CD14-positive monocyte (primary cell): ENCODE measurements at regions not wholly inside any gene's neighbourhood (a gene's known extent, or its start where the extent isn't known, plus 50 kb on each side); places are given as distances from the start of the nearest gene placed in this dataset.

Experiments used
- DNase-seq, 3 donors: peaks; one replicate each; pipeline ENCODE4 v3.0.0-alpha.2; 2011 to 2022
- H2AFZ ChIP-seq: 2 replicates; pipeline ENCODE4 v1.6.0; 2012; ENCODE audit warnings: mild to moderate bottlenecking, low read depth, low read length, inconsistent platforms; ENCODE audit not compliant: insufficient read depth, poor library complexity, severe bottlenecking
- H3K27ac ChIP-seq, 2 donors: 1 replicate in 1 of 2; 2 replicates in 1 of 2; pipeline ENCODE4 v1.5.1; 2012 to 2013; ENCODE audit warnings: low read length in 2 of 2, control low read depth in 1 of 2, inconsistent platforms in 1 of 2, low read depth in 1 of 2, mild to moderate bottlenecking in 1 of 2
- H3K27me3 ChIP-seq, 2 donors: one replicate each; pipeline versions ENCODE4 v1.6.0 to v1.6.1; 2011 to 2013; ENCODE audit warnings: low read length in 2 of 2; ENCODE audit not compliant: control insufficient read depth in 2 of 2, insufficient read depth in 2 of 2
- H3K36me3 ChIP-seq, 2 donors: replicated peaks in 1 of 2; 1 replicate in 1 of 2; 2 replicates in 1 of 2; pipeline versions ENCODE4 v1.5.1 to v1.6.1; 2012 to 2013; ENCODE audit warnings: low read length in 2 of 2, control low read depth in 1 of 2, inconsistent platforms in 1 of 2, mild to moderate bottlenecking in 1 of 2; ENCODE audit not compliant: insufficient read depth in 2 of 2, control insufficient read depth in 1 of 2
- H3K4me1 ChIP-seq, 2 donors: 1 replicate in 1 of 2; 2 replicates in 1 of 2; pipeline versions ENCODE4 v1.5.1 to v1.6.1; 2012 to 2013; ENCODE audit warnings: low read length in 2 of 2, control low read depth in 1 of 2, inconsistent platforms in 1 of 2, mild to moderate bottlenecking in 1 of 2, moderate library complexity in 1 of 2; ENCODE audit not compliant: insufficient read depth in 2 of 2, control insufficient read depth in 1 of 2
- H3K4me2 ChIP-seq: replicated peaks from 2 replicates; pipeline ENCODE3; 2012; ENCODE audit warnings: low read length, moderate library complexity, mild to moderate bottlenecking; ENCODE audit not compliant: poor library complexity, severe bottlenecking; ENCODE audit errors: extremely low read depth
- H3K4me3 ChIP-seq, 3 experiments: fragments of 200-600 bp in 1 of 3; sonication (generic) in 1 of 3; replicated peaks in 1 of 3; 1 replicate in 2 of 3; 2 replicates in 1 of 3; pipeline ENCODE4 v1.5.1; 2011 to 2013; ENCODE audit warnings: low read length in 3 of 3, mild to moderate bottlenecking in 3 of 3, control low read depth in 2 of 3, low read depth in 2 of 3, inconsistent platforms in 1 of 3, moderate library complexity in 1 of 3
- H3K79me2 ChIP-seq: 2 replicates; pipeline ENCODE4 v1.6.0; 2012; ENCODE audit warnings: mild to moderate bottlenecking, control low read depth, inconsistent platforms, low read length, moderate library complexity; ENCODE audit not compliant: insufficient read depth
- H3K9ac ChIP-seq: 2 replicates; pipeline ENCODE4 v1.6.0; 2017; ENCODE audit warnings: low read length, mild to moderate bottlenecking; ENCODE audit not compliant: insufficient read depth, poor library complexity, severe bottlenecking
- H3K9me3 ChIP-seq, 2 donors: replicated peaks in 1 of 2; 1 replicate in 1 of 2; 2 replicates in 1 of 2; pipeline versions ENCODE4 v1.5.1 to v1.6.1; 2012 to 2013; ENCODE audit warnings: low read length in 2 of 2, control low read depth in 1 of 2; ENCODE audit not compliant: control insufficient read depth in 1 of 2, insufficient read depth in 1 of 2
- H4K20me1 ChIP-seq: 2 replicates; pipeline ENCODE4 v1.6.0; 2012; ENCODE audit warnings: mild to moderate bottlenecking, low read length, control low read depth, moderate library complexity; ENCODE audit not compliant: insufficient read depth
- H3K27ac Mint-ChIP-seq, 7 donors: one replicate each; pipeline ENCODE4 v1.8.0; 2020; ENCODE audit warnings: mild to moderate bottlenecking in 7 of 7, mixed read lengths in 7 of 7, moderate library complexity in 6 of 7, inconsistent platforms in 2 of 7
- H3K27me3 Mint-ChIP-seq, 3 donors: one replicate each; pipeline ENCODE4 v1.8.0; 2021 to 2022; ENCODE audit warnings: low read depth in 3 of 3, mild to moderate bottlenecking in 3 of 3, mixed read lengths in 3 of 3, moderate library complexity in 3 of 3, inconsistent platforms in 1 of 3
- H3K36me3 Mint-ChIP-seq, 2 donors: one replicate each; pipeline ENCODE4 v1.8.0; 2020; ENCODE audit warnings: mixed read lengths in 2 of 2, inconsistent platforms in 1 of 2, mild to moderate bottlenecking in 1 of 2
- H3K4me1 Mint-ChIP-seq: one replicate; pipeline ENCODE4 v1.8.0; 2020; ENCODE audit warnings: mild to moderate bottlenecking, mixed read lengths
- H3K4me3 Mint-ChIP-seq, 2 donors: one replicate each; pipeline ENCODE4 v1.8.0; 2020; ENCODE audit warnings: mild to moderate bottlenecking in 2 of 2, mixed read lengths in 2 of 2, moderate library complexity in 1 of 2
- H3K9me3 Mint-ChIP-seq, 7 donors: one replicate each; pipeline ENCODE4 v1.8.0; 2020 to 2022; ENCODE audit warnings: mixed read lengths in 7 of 7, mild to moderate bottlenecking in 6 of 7, moderate library complexity in 6 of 7, inconsistent platforms in 2 of 7
- CTCF ChIP-seq: fragments of 200-600 bp; IDR thresholded peaks from one replicate; pipeline ENCODE4 v1.8.0; 2022; ENCODE audit warnings: antibody characterized with exemption, mild to moderate bottlenecking
- WGBS: methylation state at CpG from one replicate; pipeline ENCODE4 v1.1.5; 2013; ENCODE audit warnings: missing lambda C conversion rate; ENCODE audit not compliant: insufficient coverage; 5-methylcytosine and 5-hydroxymethylcytosine counted together
- intact Hi-C, 2 donors: fragments of 100-400 bp; cut with micrococcal nuclease; formaldehyde crosslinking; loops; one replicate each; pipeline versions ENCODE4 v1.15.0 to v1.15.1; 2023

GRCh38 chr15:94602754-94603470 lies 371.6 kb downstream of the MCTP2 start:
- Histone ChIP-seq H3K4me2 (no peak overlapping the region), H3K4me1 (no peaks in the 10 kb centered on the region), H3K27me3 (peaks cover 20 to 22% of the 10 kb centered on the region in 2 donors), H3K9ac (no peak overlapping the region), H3K9me3 (no peaks in the 10 kb centered on the region), H3K4me3 (no peak overlapping the region), H3K27ac (no peak overlapping the region), H4K20me1 (no peaks in the 10 kb centered on the region), H2AFZ (no peak overlapping the region), H3K36me3 (no peaks in the 10 kb centered on the region), H3K79me2 (no peaks in the 10 kb centered on the region)
- TF ChIP-seq CTCF = no peak
- H3K27ac Mint-ChIP-seq = no peak overlapping the region
- no peak for DNase-seq
- H3K4me1 Mint-ChIP-seq = peaks cover 9% of the 10 kb centered on the region
- H3K9me3 Mint-ChIP-seq = peaks cover 0 to 2% (median 0%) of the 10 kb centered on the region in 7 donors
- no peaks in the 10 kb centered on the region for H3K36me3 Mint-ChIP-seq
- 100% methylated on average over 1 of the region's 8 CpGs for WGBS
- H3K27me3 Mint-ChIP-seq = peaks cover 20 to 50% (median 50%) of the 10 kb centered on the region in 3 donors
- intact Hi-C loops = no loop called here
- H3K4me3 Mint-ChIP-seq = no peak overlapping the region

DNA sequence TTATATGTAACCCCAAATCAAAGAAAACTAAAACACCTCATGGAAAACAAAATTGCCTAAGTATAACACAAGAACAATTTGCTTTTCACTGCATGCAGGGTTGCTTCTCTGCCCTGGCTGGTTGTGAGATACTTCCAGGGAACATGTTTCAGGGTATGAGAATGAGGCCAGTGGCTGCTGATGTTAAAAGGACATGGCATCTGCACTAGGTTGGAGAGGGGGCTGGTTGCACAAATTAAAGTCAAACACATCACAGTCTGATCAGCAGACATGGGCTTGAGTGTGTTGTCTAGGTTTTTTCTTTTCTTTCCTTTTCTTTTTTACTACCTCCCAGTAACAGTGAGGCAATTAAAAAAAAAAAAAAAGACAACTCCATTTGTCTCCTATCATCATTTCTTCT lies 374.9 kb downstream of the MCTP2 start:
- intact Hi-C loops = no loop called here
- Histone ChIP-seq H2AFZ (no peak overlapping the region), H3K79me2 (no peaks in the 10 kb centered on the region), H3K27ac (no peak overlapping the region), H3K4me2 (no peak overlapping the region), H3K9me3 (no peaks in the 10 kb centered on the region), H3K4me1 (no peaks in the 10 kb centered on the region), H3K4me3 (no peak overlapping the region), H3K9ac (no peak overlapping the region), H4K20me1 (no peaks in the 10 kb centered on the region), H3K36me3 (no peaks in the 10 kb centered on the region), H3K27me3 (peaks cover 27 to 33% of the 10 kb centered on the region in 2 donors)
- Mint-ChIP-seq H3K27me3 (peaks cover 29 to 55% (median 45%) of the 10 kb centered on the region in 3 donors), H3K4me3 (peak overlapping the region in 1 of 2 donors; percentile 39), H3K4me1 (peaks cover 9% of the 10 kb centered on the region), H3K36me3 (no peaks in the 10 kb centered on the region), H3K27ac (no peak overlapping the region), H3K9me3 (no peaks in the 10 kb centered on the region)
- DNase-seq = no peak
- no peak for TF ChIP-seq CTCF
